ENCODE measurements at regions not wholly inside any gene's neighbourhood (a gene's known extent, or its start where the extent isn't known, plus 50 kb on each side); places are given as distances from the start of the nearest gene placed in this dataset.

DNA sequence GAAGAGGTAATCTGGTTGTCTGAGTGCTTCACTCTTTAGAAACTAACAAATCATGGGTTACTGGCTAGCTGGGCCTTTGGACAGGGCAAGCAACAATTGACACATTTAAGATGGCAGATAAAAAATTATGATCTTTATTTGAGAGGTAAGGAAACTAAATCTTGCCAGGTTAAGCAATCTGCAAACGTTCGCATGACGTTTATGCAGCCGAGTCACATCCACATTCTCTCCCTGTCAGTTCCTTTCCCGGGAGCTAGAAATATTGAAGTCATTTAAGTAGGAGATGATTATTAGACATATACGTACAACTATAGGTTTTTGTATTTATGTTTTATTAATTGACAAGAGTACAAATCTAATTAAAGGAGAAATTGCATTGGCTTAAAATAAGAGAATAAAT is 57.4 kb upstream of the RCN1 start:
- TF ChIP-seq, protein P1, sequence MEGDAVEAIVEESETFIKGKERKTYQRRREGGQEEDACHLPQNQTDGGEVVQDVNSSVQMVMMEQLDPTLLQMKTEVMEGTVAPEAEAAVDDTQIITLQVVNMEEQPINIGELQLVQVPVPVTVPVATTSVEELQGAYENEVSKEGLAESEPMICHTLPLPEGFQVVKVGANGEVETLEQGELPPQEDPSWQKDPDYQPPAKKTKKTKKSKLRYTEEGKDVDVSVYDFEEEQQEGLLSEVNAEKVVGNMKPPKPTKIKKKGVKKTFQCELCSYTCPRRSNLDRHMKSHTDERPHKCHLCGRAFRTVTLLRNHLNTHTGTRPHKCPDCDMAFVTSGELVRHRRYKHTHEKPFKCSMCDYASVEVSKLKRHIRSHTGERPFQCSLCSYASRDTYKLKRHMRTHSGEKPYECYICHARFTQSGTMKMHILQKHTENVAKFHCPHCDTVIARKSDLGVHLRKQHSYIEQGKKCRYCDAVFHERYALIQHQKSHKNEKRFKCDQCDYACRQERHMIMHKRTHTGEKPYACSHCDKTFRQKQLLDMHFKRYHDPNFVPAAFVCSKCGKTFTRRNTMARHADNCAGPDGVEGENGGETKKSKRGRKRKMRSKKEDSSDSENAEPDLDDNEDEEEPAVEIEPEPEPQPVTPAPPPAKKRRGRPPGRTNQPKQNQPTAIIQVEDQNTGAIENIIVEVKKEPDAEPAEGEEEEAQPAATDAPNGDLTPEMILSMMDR (IDR thresholded peaks at IDR 0.05) = no peak
- no peak for TF ChIP-seq POLR2A (IDR thresholded peaks at IDR 0.05)

Data from vagina (tissue), 2 donors.